ENCODE measurements at regions not wholly inside any gene's neighbourhood (a gene's known extent, or its start where the extent isn't known, plus 50 kb on each side); places are given as distances from the start of the nearest gene placed in this dataset.
"Not testable (repeated sequence)": the region's sequence is repeated elsewhere in the genome, so short reads cannot be mapped to it uniquely, and the experiment has no call there.

GRCh38 chr2:123359636-123360035 is 665.5 kb upstream of the CNTNAP5 start:
- DNase-seq (ENCODE audit: low spot score) = no peak

DNA sequence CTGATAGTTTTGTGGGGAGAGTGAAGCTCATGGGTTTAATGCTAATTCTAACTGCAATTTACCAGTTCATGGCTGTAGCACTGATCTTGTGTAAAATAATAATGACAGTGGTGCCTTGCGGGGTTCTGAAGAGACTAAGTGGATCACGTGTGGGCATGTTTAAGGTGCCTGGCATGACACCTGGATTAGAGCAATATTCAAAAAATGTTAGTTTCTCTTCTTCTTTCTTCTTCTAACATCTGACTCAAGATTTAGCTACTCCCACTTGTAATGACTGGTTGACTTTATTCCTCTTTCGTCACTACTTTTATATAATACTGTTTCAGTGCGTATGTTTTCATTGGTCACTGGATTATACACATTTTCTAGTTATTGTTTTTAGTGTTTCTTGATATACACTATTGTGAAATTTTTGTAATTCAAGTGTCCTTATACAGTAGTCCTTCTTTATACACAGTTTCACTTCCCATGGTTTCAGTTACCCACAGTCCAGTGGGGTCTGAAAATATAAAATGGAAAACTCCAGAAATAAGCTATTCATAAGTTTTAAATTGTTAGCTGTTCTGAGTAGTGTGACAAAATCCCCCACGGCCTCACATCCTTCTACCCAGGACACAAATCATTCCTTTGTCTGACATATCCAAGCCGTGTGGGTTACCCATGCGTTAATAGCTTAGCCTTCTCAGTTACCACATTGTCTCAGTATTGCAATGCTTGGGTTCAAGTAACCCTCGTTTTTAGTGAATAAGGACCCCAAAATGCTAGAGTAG is 662.2 kb upstream of the CNTNAP5 start:
- DNase-seq (ENCODE audit: low spot score) = no peak

GRCh38 chr2:123363826-123364225 is 661.3 kb upstream of the CNTNAP5 start:
- no peak for DNase-seq (ENCODE audit: low spot score)

DNA sequence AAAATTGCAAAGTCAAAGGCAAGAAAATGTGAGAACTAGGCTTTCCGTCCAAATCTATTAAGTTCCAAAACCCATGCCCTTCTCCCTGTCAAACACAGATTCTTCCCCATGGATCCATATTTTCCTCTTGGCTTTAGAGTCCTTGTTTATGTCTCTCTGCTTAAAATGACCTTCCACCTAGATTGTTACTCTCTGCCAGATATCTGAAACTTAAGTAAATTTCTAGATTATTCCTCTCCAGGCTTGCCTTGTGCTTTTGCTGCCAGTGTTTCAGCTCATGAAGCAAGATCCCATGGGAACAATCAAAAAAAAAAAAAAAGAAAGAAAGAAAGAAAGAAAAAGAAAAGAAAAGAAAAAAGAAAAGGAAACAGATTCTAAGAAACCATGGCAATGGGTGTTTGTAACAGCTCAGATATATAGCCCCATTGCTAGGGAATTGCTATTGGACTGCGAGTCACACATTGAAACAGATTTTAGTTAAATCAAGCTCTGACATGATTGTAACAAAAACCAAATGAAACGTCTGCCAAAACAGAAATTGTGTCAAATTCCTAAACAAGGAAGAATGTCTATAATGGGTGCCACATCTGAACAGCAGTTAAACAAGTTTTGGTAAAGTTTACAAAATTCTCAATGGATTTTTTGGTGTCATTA is 660.7 kb upstream of the CNTNAP5 start:
- DNase-seq (ENCODE audit: low spot score) = no peak

GRCh38 chr2:123366239-123366837 is 658.7 kb upstream of the CNTNAP5 start:
- DNase-seq (ENCODE audit: low spot score) = no peak

- DNase-seq (ENCODE audit: low spot score) = no peak
These were observed 654.9 kb upstream of the CNTNAP5 start for GRCh38 chr2:123370186-123370585.

- DNase-seq (ENCODE audit: low spot score) = no peak
These were observed 653.6 kb upstream of the CNTNAP5 start for GRCh38 chr2:123371535-123371934.

DNA sequence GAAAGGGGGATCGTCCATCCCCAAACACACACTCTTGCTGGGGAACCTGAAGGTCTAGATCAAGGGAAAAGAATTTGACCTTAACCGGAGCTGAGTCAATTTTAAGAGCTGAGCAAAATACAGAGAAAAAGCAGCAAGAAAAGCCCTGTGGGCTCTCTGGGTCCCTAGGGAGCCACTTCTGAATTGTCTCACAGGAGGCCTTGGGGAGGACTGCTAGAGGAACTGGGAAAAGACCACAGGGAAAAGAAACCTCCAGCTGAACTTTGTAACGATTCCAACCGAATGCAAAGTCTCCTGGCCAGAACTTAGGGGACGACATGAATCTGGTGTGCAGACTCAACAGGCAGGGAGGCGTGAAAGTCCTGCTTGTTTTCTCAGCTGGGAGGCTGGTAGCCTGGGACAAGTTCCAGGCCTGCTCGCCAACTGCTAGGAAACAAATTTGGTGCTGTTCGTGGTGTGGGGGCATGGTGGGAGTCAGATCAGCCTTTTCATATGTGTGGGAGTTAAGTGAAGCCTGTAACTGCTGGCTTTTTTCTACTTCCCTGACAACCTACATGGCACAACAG is 644.6 kb upstream of the CNTNAP5 start:
- no peak for DNase-seq (ENCODE audit: low spot score)

GRCh38 chr2:123415678-123416077 is 609.4 kb upstream of the CNTNAP5 start:
- DNase-seq (ENCODE audit: low spot score) = no peak

DNA sequence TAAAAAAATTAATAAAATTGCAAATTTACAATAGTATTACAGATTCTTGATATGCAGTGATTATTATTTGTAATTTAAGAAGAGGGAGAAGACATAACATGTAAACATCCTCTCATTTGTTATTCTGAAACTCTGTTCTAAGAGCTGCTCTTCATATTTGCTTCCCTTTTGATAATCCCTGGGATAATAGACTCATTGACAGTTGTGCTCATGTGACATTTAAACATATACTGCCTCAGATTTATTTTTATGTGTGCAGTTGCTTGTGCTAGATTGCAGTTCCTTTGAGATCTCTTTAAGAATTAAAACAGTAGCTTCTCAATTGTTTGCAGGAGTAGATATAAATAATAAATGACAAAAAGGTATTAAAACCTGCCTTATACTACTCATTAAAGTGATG is 605.1 kb upstream of the CNTNAP5 start:
- DNase-seq (ENCODE audit: low spot score) = no peak

DNA sequence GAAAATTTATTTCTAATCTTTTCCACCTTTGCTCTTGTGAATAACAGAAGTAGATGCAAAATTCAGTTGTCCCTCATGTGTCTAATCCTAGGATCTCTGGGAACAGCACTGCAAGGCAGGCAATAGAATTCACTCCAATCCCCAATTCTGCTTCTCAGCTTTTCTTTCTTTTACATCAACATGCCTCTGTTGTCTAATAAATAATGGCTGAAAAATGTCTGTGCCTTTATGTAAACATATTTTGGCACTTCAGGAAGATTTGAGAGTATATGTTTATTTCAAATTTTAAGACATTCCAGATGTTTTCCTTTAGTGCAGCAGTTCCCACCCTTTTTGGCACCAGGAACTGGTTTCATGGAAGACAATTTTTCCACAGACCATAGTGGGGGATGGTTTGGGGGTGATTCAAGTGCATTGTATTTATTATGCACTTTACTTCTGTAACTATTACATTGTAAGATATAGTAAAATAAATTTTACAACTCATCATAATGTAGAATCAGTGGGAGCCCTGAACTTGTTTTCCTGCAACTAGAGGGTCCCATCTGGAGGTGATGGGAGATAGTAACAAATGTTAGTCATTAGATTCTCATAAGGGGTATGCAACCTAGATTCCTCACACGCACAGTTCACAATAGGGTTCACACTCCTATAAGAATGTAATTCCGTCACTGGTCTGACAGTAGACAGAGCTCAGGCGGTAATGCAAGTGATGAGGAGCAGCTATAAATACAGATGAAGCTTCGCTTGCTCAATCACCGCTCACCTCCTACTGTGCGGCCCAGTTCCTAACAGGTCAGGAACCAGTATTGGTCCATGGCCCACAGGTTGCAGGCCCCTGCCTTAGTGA is 590.3 kb upstream of the CNTNAP5 start:
- no peak for DNase-seq (ENCODE audit: low spot score)

- no peak for DNase-seq (ENCODE audit: low spot score)
These were observed 586.8 kb upstream of the CNTNAP5 start for GRCh38 chr2:123438251-123438650.

DNA sequence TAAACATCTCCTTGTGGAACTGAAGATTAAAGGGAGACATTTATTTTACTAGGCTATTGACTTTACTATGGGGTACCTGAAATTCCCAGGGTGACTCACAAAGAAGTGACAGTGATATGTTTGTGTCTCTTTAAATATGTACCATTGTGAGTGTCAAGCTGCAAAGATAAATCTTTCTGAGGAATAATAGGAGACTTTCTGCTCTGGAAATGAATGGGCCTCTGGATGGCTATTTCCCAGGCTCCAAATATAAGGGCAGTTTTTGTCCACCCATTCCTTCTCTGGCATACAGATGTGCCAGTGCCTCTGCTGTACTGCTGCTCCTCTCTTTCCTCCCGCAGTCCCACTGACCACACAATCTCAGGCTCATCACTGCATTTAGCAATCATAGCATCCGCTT is 586.4 kb upstream of the CNTNAP5 start:
- no peak for DNase-seq (ENCODE audit: low spot score)

DNA sequence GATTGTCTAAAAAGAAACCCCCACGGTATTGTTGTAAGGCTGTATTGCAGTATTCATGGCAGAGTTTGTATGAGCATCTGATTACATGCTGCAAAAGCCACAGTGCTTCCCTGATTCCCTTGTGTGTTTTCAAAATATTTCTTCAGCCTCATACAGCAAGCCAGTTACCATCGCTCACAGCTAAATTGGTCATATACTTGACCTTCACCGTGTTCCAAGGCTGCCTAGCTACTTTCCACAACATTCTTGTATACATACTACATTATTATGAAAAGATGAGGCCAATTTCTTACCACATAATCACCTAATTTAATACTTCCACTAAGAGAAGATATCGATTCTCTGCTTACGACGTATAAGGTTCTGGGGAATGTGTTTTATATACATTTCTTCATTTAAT is 576.3 kb upstream of the CNTNAP5 start:
- DNase-seq (ENCODE audit: low spot score) = no peak

DNA sequence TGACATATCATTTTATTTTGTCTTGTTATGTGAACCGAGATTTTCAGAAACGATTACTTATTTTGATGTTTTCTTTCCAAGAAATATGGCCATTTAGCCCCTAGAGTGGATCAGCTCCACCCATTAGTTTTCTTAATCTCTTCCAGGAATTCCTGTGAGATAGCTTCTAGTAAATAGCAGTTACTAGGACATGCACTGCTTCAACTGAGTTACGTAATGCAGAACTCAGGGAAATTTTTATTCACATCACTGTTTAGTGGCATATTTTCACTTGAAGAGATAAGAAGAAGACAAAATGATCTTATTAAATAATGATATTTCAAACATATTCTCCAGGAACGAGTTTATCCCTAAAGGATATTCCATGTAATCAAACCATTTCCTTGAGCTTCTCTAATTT is 573.5 kb upstream of the CNTNAP5 start:
- DNase-seq (ENCODE audit: low spot score) = no peak

DNA sequence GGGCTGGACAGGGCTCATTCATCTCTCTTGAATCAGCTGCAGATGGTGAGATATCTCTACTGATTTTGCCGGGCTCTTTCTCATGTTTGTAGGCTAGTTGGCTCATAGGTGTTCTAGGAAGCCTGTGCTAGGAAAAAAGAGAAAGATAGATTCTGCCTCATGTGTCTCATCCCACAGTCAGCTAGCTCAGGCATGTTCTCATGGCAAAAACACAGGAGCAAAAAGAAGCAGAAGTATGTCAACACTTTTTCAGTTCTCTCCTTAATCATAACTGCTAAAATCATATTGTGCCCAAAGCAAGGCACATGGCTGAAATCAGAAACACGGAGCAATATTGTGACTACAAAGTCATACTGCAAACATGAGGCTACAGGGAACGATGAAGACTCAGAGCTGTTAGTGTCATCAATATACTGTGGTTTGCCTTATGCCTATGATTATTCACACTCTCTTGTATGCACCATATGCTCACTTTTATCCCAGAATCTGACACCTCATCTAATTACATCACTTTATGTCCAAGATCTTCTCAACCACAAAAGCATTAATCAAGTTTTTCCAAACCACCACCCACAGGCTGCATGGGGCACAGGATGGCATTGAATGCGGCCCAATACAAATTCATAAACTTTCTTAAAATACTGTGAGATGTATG is 571.9 kb upstream of the CNTNAP5 start:
- no peak for DNase-seq (ENCODE audit: low spot score)

DNA sequence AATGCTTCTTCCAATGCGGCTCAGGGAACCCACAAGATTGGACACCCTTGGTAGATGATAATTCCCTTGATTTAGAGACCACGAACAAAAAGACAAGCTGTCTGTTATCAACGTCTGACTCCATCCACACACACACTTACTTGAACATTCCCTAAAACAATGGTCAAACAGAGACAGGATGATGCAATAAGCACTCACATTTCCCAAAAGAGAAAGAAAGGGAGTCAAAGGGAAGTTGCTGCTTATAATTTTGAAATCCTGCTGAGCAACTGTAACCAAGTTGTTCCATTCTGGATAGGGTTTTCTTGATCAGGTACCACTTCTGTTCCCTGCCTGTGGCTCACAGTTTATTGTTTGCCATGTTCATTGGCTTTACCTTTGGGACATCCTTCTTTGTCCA is 571.3 kb upstream of the CNTNAP5 start:
- DNase-seq (ENCODE audit: low spot score) = no peak

GRCh38 chr2:123455234-123455633 is 569.9 kb upstream of the CNTNAP5 start:
- DNase-seq (ENCODE audit: low spot score) = not testable (repeated sequence)

GRCh38 chr2:123456416-123456815 is 568.7 kb upstream of the CNTNAP5 start:
- no peak for DNase-seq (ENCODE audit: low spot score)

- DNase-seq (ENCODE audit: low spot score) = no peak
These were observed 561.2 kb upstream of the CNTNAP5 start for GRCh38 chr2:123463886-123464285.

DNA sequence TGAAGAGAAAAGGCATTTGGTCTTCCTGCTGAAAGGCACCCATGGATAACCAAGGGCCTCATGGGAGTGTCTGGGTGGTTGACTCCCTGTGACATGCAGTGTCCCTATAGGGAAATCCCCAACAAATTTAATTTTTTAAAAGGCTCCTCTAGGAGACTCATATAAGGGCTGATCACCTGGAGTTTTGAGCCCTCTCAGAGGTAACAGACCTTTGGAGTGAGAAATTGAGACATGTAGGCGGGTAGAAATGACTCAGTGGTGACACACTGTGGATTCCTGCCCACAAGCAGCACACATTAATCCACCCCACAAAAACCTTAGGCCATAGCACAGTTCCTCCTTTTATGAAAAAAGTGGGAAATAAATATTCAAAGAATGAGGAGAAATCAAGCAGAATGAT is 557.0 kb upstream of the CNTNAP5 start:
- DNase-seq (ENCODE audit: low spot score) = no peak

Measured in A172 (cell line).